ENCODE measurements at regions not wholly inside any gene's neighbourhood (a gene's known extent, or its start where the extent isn't known, plus 50 kb on each side); places are given as distances from the start of the nearest gene placed in this dataset.

DNA sequence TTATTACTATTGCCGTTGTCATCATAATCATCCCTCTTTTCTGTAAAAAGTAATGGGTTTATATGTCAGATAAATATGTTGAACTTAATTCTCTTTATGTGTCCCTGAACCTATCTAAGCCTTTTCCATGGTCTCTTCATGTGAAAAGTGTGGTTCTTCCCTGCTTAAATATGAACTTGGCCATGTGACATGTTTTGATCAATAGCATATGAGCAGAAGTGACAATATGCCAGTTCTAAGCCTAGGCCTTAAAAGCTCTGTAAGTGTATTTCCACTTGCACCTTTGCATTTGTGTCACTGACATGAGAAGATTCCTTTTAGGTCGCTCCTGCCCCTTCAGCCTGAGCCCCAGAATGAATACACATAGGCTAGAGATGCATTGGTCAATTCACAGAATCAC lies 188.4 kb upstream of the CCN2 start:
- Histone ChIP-seq H3K79me2 (ENCODE audit: control insufficient read depth, insufficient read depth, low read length) (peaks cover 55% of the 10 kb centered on the region), H3K4me1 (ENCODE audit: control insufficient read depth in 2 of 2, insufficient read depth in 2 of 2, low read length in 2 of 2) (peaks cover 50% of the 10 kb centered on the region in 2 donors), H3K27ac (ENCODE audit: low read length in 2 of 2) (no peak overlapping the region), H3K27me3 (replicated peaks in 1 of 4; ENCODE audit: control extremely low read depth in 1 of 4, control insufficient read depth in 3 of 4, insufficient read depth in 4 of 4, low read length in 3 of 4) (no peaks in the 10 kb centered on the region), H2AFZ (ENCODE audit: insufficient read depth, low read depth, low read length, poor library complexity, severe bottlenecking) (peak overlapping the region; percentile 10), H3K9ac (ENCODE audit: low read length) (no peak overlapping the region), H3K4me3 (ENCODE audit: control extremely low read depth in 1 of 5, extremely low read depth in 1 of 5, insufficient read depth in 1 of 5, low read depth in 2 of 5, low read length in 4 of 5) (no peak overlapping the region), H3K4me2 (replicated peaks; ENCODE audit: low read depth, low read length, poor library complexity, severe bottlenecking) (peak overlapping the region; percentile 10), H4K20me1 (ENCODE audit: control insufficient read depth, insufficient read depth, low read length, poor library complexity, severe bottlenecking) (no peaks in the 10 kb centered on the region), H3K9me3 (ENCODE audit: control extremely low read depth in 1 of 3, control insufficient read depth in 2 of 3, insufficient read depth in 1 of 3, low read length in 2 of 3) (no peaks in the 10 kb centered on the region), H3K36me3 (replicated peaks in 1 of 2; ENCODE audit: control extremely low read depth in 1 of 2, control insufficient read depth in 1 of 2, extremely low read depth in 1 of 2, insufficient read depth in 2 of 2, low read length in 1 of 2) (no peaks in the 10 kb centered on the region)
- DNase-seq (no peak), ATAC-seq (ENCODE audit: low read depth) (no peak)
- H3K4me3 Mint-ChIP-seq: no peak overlapping the region
- CTCF ChIA-PET: interaction anchor here (1.0 kb wide), 1 partner anchor 10 kb away, joined by 3 read pairs; no protein-coding TSS in a partner anchor
- 80% methylated on average over 1 of the region's 2 CpGs for WGBS (ENCODE audit: insufficient coverage)
- POLR2A ChIA-PET: interaction anchor here (0.6 kb wide), 1 partner anchor 7 kb away, joined by 5 read pairs; no protein-coding TSS in a partner anchor
- intact Hi-C loops (cut with micrococcal nuclease): no loop called here
- TF ChIP-seq CTCF (IDR thresholded peaks at IDR 0.05): no peak
- TF ChIP-seq EZH2 (IDR thresholded peaks at IDR 0.05; ENCODE audit: borderline replicate concordance, insufficient read depth, low read depth, low read length, poor library complexity, severe bottlenecking): no peak
- H3K9me3 Mint-ChIP-seq (ENCODE audit: insufficient read depth): no peaks in the 10 kb centered on the region
- H3K27ac Mint-ChIP-seq: no peak overlapping the region
- H3K27me3 Mint-ChIP-seq: no peaks in the 10 kb centered on the region
- H3K4me1 Mint-ChIP-seq: peaks cover 66% of the 10 kb centered on the region

GRCh38 chr6:132136981-132137380 lies 185.8 kb upstream of the CCN2 start:
- DNase-seq (peak; percentile 16), ATAC-seq (ENCODE audit: low read depth) (no peak)
- ChIA-PET POLR2A (no interaction called here), CTCF (interaction anchor here (1.2 kb wide), 1 partner anchor 10 kb away, joined by 3 read pairs; no protein-coding TSS in a partner anchor)
- H3K27me3 ChIP-seq (replicated peaks in 1 of 4; ENCODE audit: control extremely low read depth in 1 of 4, control insufficient read depth in 3 of 4, insufficient read depth in 4 of 4, low read length in 3 of 4): no peaks in the 10 kb centered on the region
- Mint-ChIP-seq H3K4me3 (peak overlapping the region; percentile 73), H3K27ac (peak overlapping the region; percentile 76), H3K27me3 (no peaks in the 10 kb centered on the region), H3K4me1 (peaks cover 78% of the 10 kb centered on the region), H3K9me3 (ENCODE audit: insufficient read depth) (no peaks in the 10 kb centered on the region)
- H3K9me3 ChIP-seq (ENCODE audit: control extremely low read depth in 1 of 3, control insufficient read depth in 2 of 3, insufficient read depth in 1 of 3, low read length in 2 of 3): no peaks in the 10 kb centered on the region
- peak overlapping the region; percentile 76 for H3K4me2 ChIP-seq (replicated peaks; ENCODE audit: low read depth, low read length, poor library complexity, severe bottlenecking)
- peak overlapping the region in 1 of 2 donors; percentile 91 for H3K27ac ChIP-seq (ENCODE audit: low read length in 2 of 2)
- 0% methylated on average over 2 of the region's 3 CpGs for WGBS (ENCODE audit: insufficient coverage)
- no peaks in the 10 kb centered on the region for H4K20me1 ChIP-seq (ENCODE audit: control insufficient read depth, insufficient read depth, low read length, poor library complexity, severe bottlenecking)
- intact Hi-C loops (cut with micrococcal nuclease): no loop called here
- H3K79me2 ChIP-seq (ENCODE audit: control insufficient read depth, insufficient read depth, low read length): peaks cover 56% of the 10 kb centered on the region
- peaks cover 72 to 73% of the 10 kb centered on the region in 2 donors for H3K4me1 ChIP-seq (ENCODE audit: control insufficient read depth in 2 of 2, insufficient read depth in 2 of 2, low read length in 2 of 2)
- H3K9ac ChIP-seq (ENCODE audit: low read length): peak overlapping the region; percentile 25
- H3K36me3 ChIP-seq (replicated peaks in 1 of 2; ENCODE audit: control extremely low read depth in 1 of 2, control insufficient read depth in 1 of 2, extremely low read depth in 1 of 2, insufficient read depth in 2 of 2, low read length in 1 of 2): no peaks in the 10 kb centered on the region
- TF ChIP-seq CTCF (IDR thresholded peaks at IDR 0.05): no peak
- TF ChIP-seq EZH2 (IDR thresholded peaks at IDR 0.05; ENCODE audit: borderline replicate concordance, insufficient read depth, low read depth, low read length, poor library complexity, severe bottlenecking): no peak
- peak overlapping the region; percentile 48 for H2AFZ ChIP-seq (ENCODE audit: insufficient read depth, low read depth, low read length, poor library complexity, severe bottlenecking)
- H3K4me3 ChIP-seq (ENCODE audit: control extremely low read depth in 1 of 5, extremely low read depth in 1 of 5, insufficient read depth in 1 of 5, low read depth in 2 of 5, low read length in 4 of 5): peak overlapping the region in 1 of 5 experiments; percentile 55

Data from B cell (primary cell).